Heart right ventricle (tissue), 16 donors: ENCODE measurements at regions not wholly inside any gene's neighbourhood (a gene's known extent, or its start where the extent isn't known, plus 50 kb on each side); places are given as distances from the start of the nearest gene placed in this dataset.
A peak's percentile ranks its signal among the peaks of the same experiment; 100 is the strongest.

Source experiments
- ATAC-seq, 8 donors: fragments of 200-7000 bp; cut with Tn5 transposase; one replicate each; pipeline ENCODE4 v1.9.1; 2020; ENCODE audit warnings: mild to moderate bottlenecking in 8 of 8, moderate library complexity in 8 of 8, moderate number of reproducible peaks in 1 of 8
- DNase-seq, 2 donors: peaks; one replicate each; pipeline ENCODE4 v3.0.0-alpha.2; 2020
- H3K27ac ChIP-seq, 10 donors: fragments of 200-600 bp; sonication (generic) in 2 of 10; one replicate each; pipeline versions ENCODE4 v1.5.0 to v1.8.0; 2020 to 2022; ENCODE audit warnings: mild to moderate bottlenecking in 3 of 10
- H3K27me3 ChIP-seq, 7 donors: fragments of 200-600 bp; one replicate each; pipeline ENCODE4 v1.8.0; 2021 to 2022; ENCODE audit warnings: mild to moderate bottlenecking in 2 of 7
- H3K36me3 ChIP-seq, 9 donors: fragments of 200-600 bp; sonication (generic) in 1 of 9; one replicate each; pipeline versions ENCODE4 v1.5.0 to v1.8.0; 2020 to 2022; ENCODE audit warnings: mild to moderate bottlenecking in 2 of 9
- H3K4me1 ChIP-seq, 9 donors: fragments of 200-600 bp; sonication (generic) in 1 of 9; one replicate each; pipeline versions ENCODE4 v1.5.0 to v1.8.0; 2020 to 2022; ENCODE audit warnings: mild to moderate bottlenecking in 4 of 9
- H3K4me3 ChIP-seq, 10 donors: fragments of 200-600 bp; sonication (generic) in 2 of 10; one replicate each; pipeline versions ENCODE4 v1.5.0 to v1.8.0; 2020 to 2022; ENCODE audit warnings: mild to moderate bottlenecking in 7 of 10, moderate library complexity in 2 of 10
- H3K9me3 ChIP-seq, 11 donors: fragments of 200-600 bp in 10 of 11; sonication (generic) in 2 of 11; one replicate each; pipeline versions ENCODE4 v1.5.0 to v1.8.0; 2013 to 2022; ENCODE audit warnings: mild to moderate bottlenecking in 2 of 11, control low read depth in 1 of 11, moderate library complexity in 1 of 11
- CTCF ChIP-seq, 9 donors: fragments of 200-600 bp; sonication (generic) in 2 of 9; IDR thresholded peaks; one replicate each; pipeline versions ENCODE4 v1.5.0 to v1.8.0; 2021 to 2022; ENCODE audit warnings: antibody characterized with exemption in 9 of 9, mild to moderate bottlenecking in 5 of 9, moderate library complexity in 1 of 9
- WGBS, 2 donors: extraction: QIAGEN DNeasy Blood & Tissue Kit; methylation state at CpG; one replicate each; pipeline ENCODE4 v1.1.7; 2013; ENCODE audit warnings: inconsistent platforms in 1 of 2; 5-methylcytosine and 5-hydroxymethylcytosine counted together
- intact Hi-C, 10 donors: fragments of 100-400 bp; cut with DNase I; formaldehyde crosslinking; loops; one replicate each; pipeline versions ENCODE4 v1.11.1 to v1.14.2; 2022
- donor health status: Arrhythmogenic right ventricular cardiomyopathy.
- donor health status: ischemic (EF 13 %, LVEDD 7.1; RV severe dilation, severe dysfunction).
- donor health status: healthy with polysubstance abuse.
- donor health status: DM: no; HTN: yes; CAD: no.
- donor health status: DM: no; HTN: no; CAD: no.
- donor health status: ischemic (EF 25% LVEDD 6.9; RV normal size, moderate dysfunction).
- donor health status: ischemic (EF 25% LVEDD 5.7; RV mildly dilated, moderate dysfunction).
- donor health status: healthy.
- donor health status: DM: yes; HTN: yes; CAD: no.
- donor health status: Ischemic cardiomyopathy.
- donor health status: ischemic (EF 35%, LVEDD 5.7; RV mildly dilated, moderate dysfunction).
- donor health status: nonischemic (EF 11% LVEDD 7.7; RV severe dilation, severe dysfunction).
- donor health status: DM: yes; HTN: yes; CAD: no.
- donor health status: PGD.
- donor health status: ischemic (EF 29% LVEDD 5.4; RV normal size, mild dysfunction).
- donor health status: nonischemic (EF 23%, LVEDD 6.1; RV moderate dilation, normal function).

- Histone ChIP-seq H3K4me3 (no peak overlapping the region), H3K27ac (no peak overlapping the region), H3K4me1 (no peaks in the 10 kb centered on the region), H3K27me3 (no peaks in the 10 kb centered on the region), H3K36me3 (no peaks in the 10 kb centered on the region), H3K9me3 (peaks cover 0 to 4% (median 0%) of the 10 kb centered on the region in 11 donors)
- 57 to 63% methylated on average over 2 of the region's 2 CpGs for WGBS, 2 donors
- no peak for TF ChIP-seq CTCF (IDR thresholded peaks at IDR 0.05)
- intact Hi-C loops: no loop called here
- peak in 1 of 8 donors; percentile 42 for ATAC-seq
- DNase-seq: no peak
Observed at GRCh38 chr5:24142341-24142740, 502.4 kb downstream of the CDH10 start.

GRCh38 chr5:24145806-24146205 is 499.0 kb downstream of the CDH10 start:
- Histone ChIP-seq H3K27ac (no peak overlapping the region), H3K4me3 (no peak overlapping the region), H3K36me3 (no peaks in the 10 kb centered on the region), H3K4me1 (no peaks in the 10 kb centered on the region), H3K9me3 (peaks cover 0 to 9% (median 0%) of the 10 kb centered on the region in 11 donors), H3K27me3 (no peaks in the 10 kb centered on the region)
- intact Hi-C loops: no loop called here
- ATAC-seq (no peak), DNase-seq (no peak)
- no peak for TF ChIP-seq CTCF (IDR thresholded peaks at IDR 0.05)
- WGBS, 2 donors: 86 to 90% methylated on average over 2 of the region's 2 CpGs

- H3K4me3 ChIP-seq: no peak overlapping the region
- H3K9me3 ChIP-seq: peaks cover 0 to 26% (median 0%) of the 10 kb centered on the region in 11 donors
- no peaks in the 10 kb centered on the region for H3K27me3 ChIP-seq
- ATAC-seq (no peak), DNase-seq (no peak)
- no peak overlapping the region for H3K27ac ChIP-seq
- 76 to 81% methylated on average over 2 of the region's 2 CpGs for WGBS, 2 donors
- no peaks in the 10 kb centered on the region for H3K4me1 ChIP-seq
- intact Hi-C loops: no loop called here
- TF ChIP-seq CTCF (IDR thresholded peaks at IDR 0.05): no peak
- no peaks in the 10 kb centered on the region for H3K36me3 ChIP-seq
Observed at GRCh38 chr5:24161559-24161958, 483.2 kb downstream of the CDH10 start.

GRCh38 chr5:24162343-24162742 is 482.4 kb downstream of the CDH10 start:
- intact Hi-C loops: no loop called here
- DNase-seq (no peak), ATAC-seq (no peak)
- Histone ChIP-seq H3K4me1 (no peaks in the 10 kb centered on the region), H3K9me3 (peaks cover 0 to 22% (median 0%) of the 10 kb centered on the region in 11 donors), H3K4me3 (no peak overlapping the region), H3K27me3 (no peaks in the 10 kb centered on the region), H3K36me3 (no peaks in the 10 kb centered on the region), H3K27ac (no peak overlapping the region)
- no peak for TF ChIP-seq CTCF (IDR thresholded peaks at IDR 0.05)

GRCh38 chr5:24163091-24163490 is 481.7 kb downstream of the CDH10 start:
- DNase-seq (no peak), ATAC-seq (no peak)
- Histone ChIP-seq H3K4me1 (no peaks in the 10 kb centered on the region), H3K9me3 (peaks cover 0 to 17% (median 0%) of the 10 kb centered on the region in 11 donors), H3K27ac (no peak overlapping the region), H3K36me3 (no peaks in the 10 kb centered on the region), H3K27me3 (no peaks in the 10 kb centered on the region), H3K4me3 (no peak overlapping the region)
- no peak for TF ChIP-seq CTCF (IDR thresholded peaks at IDR 0.05)
- intact Hi-C loops: no loop called here
- 71 to 79% methylated on average over 2 of the region's 2 CpGs for WGBS, 2 donors
